Lower lobe of right lung (tissue), 2 donors: ENCODE measurements at regions not wholly inside any gene's neighbourhood (a gene's known extent, or its start where the extent isn't known, plus 50 kb on each side); places are given as distances from the start of the nearest gene placed in this dataset.

Source experiments
- ATAC-seq, 2 donors: fragments of 200-7000 bp; cut with Tn5 transposase; one replicate each; pipeline ENCODE4 v1.9.1; 2020 to 2022; ENCODE audit warnings: mild to moderate bottlenecking in 2 of 2, moderate library complexity in 2 of 2
- DNase-seq: peaks from one replicate; pipeline ENCODE4 v3.0.0-alpha.2; 2020
- H3K27ac ChIP-seq: fragments of 200-600 bp; one replicate; pipeline ENCODE4 v1.8.0; 2022
- H3K27me3 ChIP-seq: fragments of 200-600 bp; one replicate; pipeline ENCODE4 v1.8.0; 2022; ENCODE audit warnings: low read depth
- H3K36me3 ChIP-seq: fragments of 200-600 bp; one replicate; pipeline ENCODE4 v1.8.0; 2022; ENCODE audit warnings: mild to moderate bottlenecking
- H3K4me1 ChIP-seq: fragments of 200-600 bp; one replicate; pipeline ENCODE4 v1.8.0; 2022
- H3K4me3 ChIP-seq: fragments of 200-600 bp; one replicate; pipeline ENCODE4 v1.8.0; 2022; ENCODE audit warnings: mild to moderate bottlenecking
- H3K9me3 ChIP-seq: fragments of 200-600 bp; one replicate; pipeline ENCODE4 v1.8.0; 2022
- CTCF ChIP-seq: fragments of 200-600 bp; IDR thresholded peaks from one replicate; pipeline ENCODE4 v1.8.0; 2022; ENCODE audit warnings: antibody characterized with exemption, mild to moderate bottlenecking
- intact Hi-C: fragments of 100-400 bp; cut with DNase I; formaldehyde crosslinking; loops from one replicate; pipeline ENCODE4 v1.11.0; 2022
- donor health status: DM: no; HTN: yes; CAD: no; lungs with severe emphysema.

GRCh38 chr13:50521831-50522149, 321.7 kb downstream of the DLEU7 start:
- Histone ChIP-seq H3K27ac (peak overlapping the region; percentile 46), H3K27me3 (no peaks in the 10 kb centered on the region), H3K4me3 (no peak overlapping the region), H3K4me1 (peaks cover 66% of the 10 kb centered on the region), H3K9me3 (no peaks in the 10 kb centered on the region), H3K36me3 (no peaks in the 10 kb centered on the region)
- ATAC-seq (peak; percentile 69 to 80), DNase-seq (no peak)
- TF ChIP-seq CTCF, result no peak
- intact Hi-C loops, result no loop called here

GRCh38 chr13:50522506-50522905, 321.0 kb downstream of the DLEU7 start:
- no peaks in the 10 kb centered on the region for H3K36me3 ChIP-seq
- no peaks in the 10 kb centered on the region for H3K9me3 ChIP-seq
- no peak for ATAC-seq
- no peak overlapping the region for H3K4me3 ChIP-seq
- intact Hi-C loops, result no loop called here
- H3K27me3 ChIP-seq, result no peaks in the 10 kb centered on the region
- no peak for TF ChIP-seq CTCF
- no peak for DNase-seq
- peaks cover 66% of the 10 kb centered on the region for H3K4me1 ChIP-seq
- peak overlapping the region; percentile 46 for H3K27ac ChIP-seq

- Histone ChIP-seq H3K36me3 (no peaks in the 10 kb centered on the region), H3K27me3 (no peaks in the 10 kb centered on the region), H3K27ac (no peak overlapping the region), H3K4me1 (peaks cover 72% of the 10 kb centered on the region), H3K9me3 (no peaks in the 10 kb centered on the region), H3K4me3 (no peak overlapping the region)
- intact Hi-C loops, result no loop called here
- no peak for TF ChIP-seq CTCF
- DNase-seq, result no peak
- ATAC-seq, result no peak
Observed at GRCh38 chr13:50523307-50523706, 320.2 kb downstream of the DLEU7 start.

- H3K4me1 ChIP-seq, result peaks cover 72% of the 10 kb centered on the region
- intact Hi-C loops, result no loop called here
- no peaks in the 10 kb centered on the region for H3K27me3 ChIP-seq
- ATAC-seq, result no peak
- no peaks in the 10 kb centered on the region for H3K9me3 ChIP-seq
- no peak overlapping the region for H3K4me3 ChIP-seq
- no peak for TF ChIP-seq CTCF
- H3K36me3 ChIP-seq, result no peaks in the 10 kb centered on the region
- no peak overlapping the region for H3K27ac ChIP-seq
- DNase-seq, result no peak
Observed at GRCh38 chr13:50524560-50524959, 318.9 kb downstream of the DLEU7 start.

- Histone ChIP-seq H3K4me1 (peaks cover 62% of the 10 kb centered on the region), H3K9me3 (no peaks in the 10 kb centered on the region), H3K27ac (no peak overlapping the region), H3K4me3 (no peak overlapping the region), H3K27me3 (no peaks in the 10 kb centered on the region), H3K36me3 (no peaks in the 10 kb centered on the region)
- DNase-seq (no peak), ATAC-seq (no peak)
- no peak for TF ChIP-seq CTCF
- intact Hi-C loops, result no loop called here
Observed at GRCh38 chr13:50526661-50527071, 316.8 kb downstream of the DLEU7 start.

GRCh38 chr13:50527188-50527587, 316.3 kb downstream of the DLEU7 start:
- H3K4me1 ChIP-seq, result peaks cover 57% of the 10 kb centered on the region

More at GRCh38 chr13:50527188-50527587, 316.3 kb downstream of the DLEU7 start:
- intact Hi-C loops, result no loop called here
- no peaks in the 10 kb centered on the region for H3K9me3 ChIP-seq
- no peak overlapping the region for H3K4me3 ChIP-seq
- no peak for DNase-seq
- no peak overlapping the region for H3K27ac ChIP-seq
- no peaks in the 10 kb centered on the region for H3K27me3 ChIP-seq
- no peaks in the 10 kb centered on the region for H3K36me3 ChIP-seq
- TF ChIP-seq CTCF, result no peak
- ATAC-seq, result no peak
